Neural cell (in vitro differentiated cells): ENCODE measurements at regions not wholly inside any gene's neighbourhood (a gene's known extent, or its start where the extent isn't known, plus 50 kb on each side); places are given as distances from the start of the nearest gene placed in this dataset.

Experiments used
- H2AFZ ChIP-seq: fragments of 200-600, 300-800 bp; sonication (generic), shearing (Covaris generic); 2 replicates; pipeline ENCODE4 v1.6.0; 2014; ENCODE audit warnings: low read depth, mild to moderate bottlenecking, antibody characterized with exemption, low read length, moderate library complexity
- H3F3A ChIP-seq: fragments of 200-600 bp; shearing (Covaris generic); 2 replicates; pipeline ENCODE4 v1.6.1; 2016; ENCODE audit warnings: mild to moderate bottlenecking, moderate library complexity, mixed read lengths, antibody characterized with exemption, low read length; ENCODE audit not compliant: insufficient read depth, poor library complexity, severe bottlenecking
- H3K27ac ChIP-seq: fragments of 200-600, 300-800 bp; sonication (generic), shearing (Covaris generic); 2 replicates; pipeline ENCODE4 v1.5.1; 2014; ENCODE audit warnings: mild to moderate bottlenecking, low read length, moderate library complexity
- H3K27me3 ChIP-seq: fragments of 300-800, 200-600 bp; sonication (generic), shearing (Covaris generic); 2 replicates; pipeline ENCODE4 v1.6.0; 2014; ENCODE audit warnings: mild to moderate bottlenecking, low read depth, low read length, moderate library complexity; ENCODE audit not compliant: insufficient read depth
- H3K36me3 ChIP-seq: fragments of 300-800, 200-600 bp; sonication (generic), shearing (Covaris generic); 2 replicates; pipeline ENCODE4 v1.5.1; 2014; ENCODE audit warnings: mild to moderate bottlenecking, antibody characterized with exemption, low read length, moderate library complexity; ENCODE audit not compliant: insufficient read depth
- H3K4me2 ChIP-seq: fragments of 300-800, 200-600 bp; sonication (generic), shearing (Covaris generic); 2 replicates; pipeline ENCODE4 v1.6.0; 2014; ENCODE audit warnings: mild to moderate bottlenecking, low read length
- H3K4me3 ChIP-seq: fragments of 300-800, 200-600 bp; sonication (generic), shearing (Covaris generic); 2 replicates; pipeline ENCODE4 v1.5.1; 2014; ENCODE audit warnings: mild to moderate bottlenecking, low read length, moderate library complexity
- H3K79me2 ChIP-seq: fragments of 200-600 bp; shearing (Covaris generic); replicated peaks from 2 replicates; pipeline ENCODE4 v1.6.0; 2014; ENCODE audit warnings: mild to moderate bottlenecking, low read length, moderate library complexity; ENCODE audit not compliant: insufficient read depth
- H3K9ac ChIP-seq: fragments of 300-800, 200-600 bp; sonication (generic), shearing (Covaris generic); 2 replicates; pipeline ENCODE4 v1.6.1; 2016; ENCODE audit warnings: mild to moderate bottlenecking, low read length, mixed read lengths
- H3K9me2 ChIP-seq: fragments of 200-600 bp; shearing (Covaris generic); 2 replicates; pipeline ENCODE4 v1.6.1; 2016; ENCODE audit warnings: mild to moderate bottlenecking, low read length, mixed read lengths; ENCODE audit not compliant: insufficient read depth
- H3K9me3 ChIP-seq: fragments of 200-600, 300-800 bp; sonication (generic), shearing (Covaris generic); 2 replicates; pipeline ENCODE4 v1.6.1; 2016; ENCODE audit warnings: mild to moderate bottlenecking, mixed run types, low read length, moderate library complexity, mixed read lengths
- H4K20me1 ChIP-seq: fragments of 200-600 bp; shearing (Covaris generic); 2 replicates; pipeline ENCODE4 v1.6.1; 2016; ENCODE audit warnings: mild to moderate bottlenecking, mixed run types; ENCODE audit not compliant: insufficient read depth
- CTCF ChIP-seq: fragments of 450-650 bp; IDR thresholded peaks from 2 replicates; pipeline ENCODE4 v1.5.1; 2014; ENCODE audit warnings: antibody characterized with exemption, mild to moderate bottlenecking, moderate library complexity; ENCODE audit not compliant: poor library complexity, severe bottlenecking
- EP300 ChIP-seq: fragments of 450-650 bp; conservative IDR thresholded peaks from 2 replicates; pipeline ENCODE4 v1.6.1; 2014; ENCODE audit warnings: antibody characterized with exemption, mild to moderate bottlenecking, moderate library complexity; ENCODE audit not compliant: poor library complexity, severe bottlenecking
- EZH2 ChIP-seq: fragments of 200-600, 300-800 bp; shearing (Covaris generic), sonication (generic); IDR thresholded peaks from 2 replicates; pipeline ENCODE4 v1.6.1; 2014; ENCODE audit warnings: antibody characterized with exemption, low read length, borderline replicate concordance, mild to moderate bottlenecking; ENCODE audit not compliant: insufficient read depth, poor library complexity, severe bottlenecking
- MXI1 ChIP-seq: fragments of 450-650 bp; conservative IDR thresholded peaks from 2 replicates; pipeline ENCODE4 v1.6.1; 2014; ENCODE audit warnings: antibody characterized with exemption, mild to moderate bottlenecking; ENCODE audit not compliant: poor library complexity, severe bottlenecking
- POLR2AphosphoS5 ChIP-seq: IDR thresholded peaks from 2 replicates; pipeline ENCODE4 v1.6.1; 2012
- RAD21 ChIP-seq: fragments of 450-650 bp; conservative IDR thresholded peaks from 2 replicates; pipeline ENCODE4 v1.6.1; 2014; ENCODE audit warnings: antibody characterized with exemption, mild to moderate bottlenecking, moderate library complexity
- REST ChIP-seq: IDR thresholded peaks from 2 replicates; pipeline ENCODE4 v1.6.1; 2012; ENCODE audit warnings: borderline replicate concordance
- SMC3 ChIP-seq: fragments of 450-650 bp; conservative IDR thresholded peaks from 2 replicates; pipeline ENCODE4 v1.6.1; 2014; ENCODE audit warnings: antibody characterized with exemption, mild to moderate bottlenecking, moderate library complexity; ENCODE audit not compliant: poor library complexity
- TAF1 ChIP-seq: IDR thresholded peaks from 2 replicates; pipeline ENCODE4 v1.6.1; 2012; ENCODE audit warnings: low read depth

GRCh38 chrY:19042306-19042958 is 268.9 kb upstream of the HSFY2 start:
- no peak overlapping the region for H2AFZ ChIP-seq
- H4K20me1 ChIP-seq = no peaks in the 10 kb centered on the region
- H3K4me2 ChIP-seq = no peak overlapping the region
- H3F3A ChIP-seq = no peaks in the 10 kb centered on the region
- TF ChIP-seq TAF1 (no peak), EZH2 (no peak), EP300 (no peak), SMC3 (no peak), MXI1 (no peak)
- no peaks in the 10 kb centered on the region for H3K27me3 ChIP-seq
- H3K36me3 ChIP-seq = no peaks in the 10 kb centered on the region
- no peaks in the 10 kb centered on the region for H3K79me2 ChIP-seq
- peak overlapping the region; percentile 5 for H3K4me3 ChIP-seq
- H3K27ac ChIP-seq = no peak overlapping the region
- H3K9me2 ChIP-seq = no peaks in the 10 kb centered on the region
- H3K9ac ChIP-seq = no peak overlapping the region
- H3K9me3 ChIP-seq = no peaks in the 10 kb centered on the region

- H3K9me2 ChIP-seq = no peaks in the 10 kb centered on the region
- H3K9ac ChIP-seq = no peak overlapping the region
- H3K27ac ChIP-seq = no peak overlapping the region
- no peaks in the 10 kb centered on the region for H3K27me3 ChIP-seq
- H3K79me2 ChIP-seq = no peaks in the 10 kb centered on the region
- H3K4me3 ChIP-seq = no peak overlapping the region
- TF ChIP-seq MXI1 (no peak), TAF1 (no peak), CTCF (no peak), SMC3 (no peak), POLR2AphosphoS5 (no peak), EZH2 (no peak), RAD21 (no peak), REST (no peak)
- no peak overlapping the region for H2AFZ ChIP-seq
- no peaks in the 10 kb centered on the region for H4K20me1 ChIP-seq
- H3K36me3 ChIP-seq = no peaks in the 10 kb centered on the region
- H3K4me2 ChIP-seq = no peak overlapping the region
- H3K9me3 ChIP-seq = no peaks in the 10 kb centered on the region
- no peaks in the 10 kb centered on the region for H3F3A ChIP-seq
These were observed 253.1 kb upstream of the HSFY2 start for GRCh38 chrY:19026631-19027030.
